WTC11 (cell line): ENCODE measurements at regions not wholly inside any gene's neighbourhood (a gene's known extent, or its start where the extent isn't known, plus 50 kb on each side); places are given as distances from the start of the nearest gene placed in this dataset.

Experiments used
- ATAC-seq: fragments of 200-7000 bp; cut with Tn5 transposase; 2 replicates; pipeline ENCODE4 v1.10.0; 2021; ENCODE audit warnings: mild to moderate bottlenecking, moderate library complexity
- CTCF ChIA-PET: fragments of 300-600 bp; sonication (Branson Sonifier 250); formaldehyde crosslinking; loops from one replicate; lab custom pipeline; 2021; ENCODE audit warnings: antibody characterized with exemption; lab: Charles Lee
- POLR2A ChIA-PET: fragments of 350-600 bp; sonication (Branson Sonifier 250); formaldehyde crosslinking; loops from one replicate; lab custom pipeline; 2021; ENCODE audit warnings: antibody characterized with exemption; lab: Charles Lee
- DNase-seq: peaks from one replicate; pipeline ENCODE4 v3.0.0; 2021; ENCODE audit warnings: low spot score
- H3K27ac Mint-ChIP-seq: 2 replicates; pipeline ENCODE4 v1.8.0; 2021; ENCODE audit warnings: mixed read lengths
- H3K27me3 Mint-ChIP-seq: 2 replicates; pipeline ENCODE4 v1.8.0; 2021; ENCODE audit warnings: low read depth, mild to moderate bottlenecking, moderate library complexity, mixed read lengths
- H3K36me3 Mint-ChIP-seq: 2 replicates; pipeline ENCODE4 v1.8.0; 2021; ENCODE audit warnings: mixed read lengths
- H3K4me1 Mint-ChIP-seq: 2 replicates; pipeline ENCODE4 v1.8.0; 2022; ENCODE audit warnings: mixed read lengths
- H3K4me3 Mint-ChIP-seq: 2 replicates; pipeline ENCODE4 v1.8.0; 2021; ENCODE audit warnings: mild to moderate bottlenecking, moderate library complexity, mixed read lengths
- H3K9me3 Mint-ChIP-seq: 2 replicates; pipeline ENCODE4 v1.8.0; 2021; ENCODE audit warnings: mixed read lengths
- ATF2 ChIP-seq: sonication (generic); formaldehyde crosslinking; IDR thresholded peaks from 2 replicates; pipeline ENCODE4 v1.8.1; 2022; ENCODE audit warnings: low read depth, missing genetic modification reagents, borderline replicate concordance
- CREB1 ChIP-seq: sonication (generic); formaldehyde crosslinking; IDR thresholded peaks from 2 replicates; pipeline ENCODE4 v1.8.0; 2023; ENCODE audit warnings: mild to moderate bottlenecking, missing genetic modification reagents
- E2F1 ChIP-seq: sonication (generic); formaldehyde crosslinking; IDR thresholded peaks from 2 replicates; pipeline ENCODE4 v1.8.0; 2022; ENCODE audit warnings: mild to moderate bottlenecking, missing genetic modification reagents
- E2F4 ChIP-seq: sonication (generic); formaldehyde crosslinking; IDR thresholded peaks from 2 replicates; pipeline ENCODE4 v1.8.1; 2022; ENCODE audit warnings: low read depth, mild to moderate bottlenecking, moderate library complexity, missing genetic modification reagents, borderline replicate concordance
- ERG ChIP-seq: fragments of 250-450 bp; sonication (Bioruptor Pico); IDR thresholded peaks from 2 replicates; pipeline ENCODE4 v1.8.0; 2021; ENCODE audit warnings: mild to moderate bottlenecking
- FOXJ3 ChIP-seq: sonication (generic); formaldehyde crosslinking; IDR thresholded peaks from 2 replicates; pipeline ENCODE4 v1.9.0; 2021; ENCODE audit warnings: missing genetic modification reagents, mild to moderate bottlenecking, borderline replicate concordance
- FOXK1 ChIP-seq: sonication (generic); formaldehyde crosslinking; IDR thresholded peaks from 2 replicates; pipeline ENCODE4 v1.8.0; 2022; ENCODE audit warnings: mild to moderate bottlenecking, moderate library complexity, missing genetic modification reagents
- GTF2I ChIP-seq: fragments of 250-450 bp; sonication (Bioruptor Pico); conservative IDR thresholded peaks from 2 replicates; pipeline ENCODE4 v1.4.0; 2021; ENCODE audit warnings: mild to moderate bottlenecking
- JUN ChIP-seq: sonication (generic); formaldehyde crosslinking; IDR thresholded peaks from 2 replicates; pipeline ENCODE4 v1.8.0; 2023; ENCODE audit warnings: mild to moderate bottlenecking, missing genetic modification reagents
- MYBL2 ChIP-seq: sonication (generic); formaldehyde crosslinking; IDR thresholded peaks from 2 replicates; pipeline ENCODE4 v1.8.1; 2023; ENCODE audit warnings: mild to moderate bottlenecking, moderate library complexity, missing genetic modification reagents
- RELA ChIP-seq: sonication (generic); formaldehyde crosslinking; IDR thresholded peaks from 2 replicates; pipeline ENCODE4 v1.8.1; 2022; ENCODE audit warnings: missing genetic modification reagents, mild to moderate bottlenecking, borderline replicate concordance
- TCF7 ChIP-seq: sonication (generic); formaldehyde crosslinking; IDR thresholded peaks from 2 replicates; pipeline ENCODE4 v1.8.0; 2022; ENCODE audit warnings: mild to moderate bottlenecking, low read depth, missing genetic modification reagents, moderate library complexity
- ZBTB21 ChIP-seq: sonication (generic); formaldehyde crosslinking; IDR thresholded peaks from 2 replicates; pipeline ENCODE4 v1.8.1; 2023; ENCODE audit warnings: mild to moderate bottlenecking, missing genetic modification reagents, borderline replicate concordance
- ZBTB43 ChIP-seq: sonication (generic); formaldehyde crosslinking; IDR thresholded peaks from 2 replicates; pipeline ENCODE4 v1.8.1; 2023; ENCODE audit warnings: mild to moderate bottlenecking, missing genetic modification reagents
- ZNF423 ChIP-seq: fragments of 250-450 bp; sonication (Bioruptor Pico); IDR thresholded peaks from 2 replicates; pipeline ENCODE4 v2.1.2; 2022; ENCODE audit warnings: mild to moderate bottlenecking, moderate library complexity
- ZNF512 ChIP-seq: sonication (generic); formaldehyde crosslinking; IDR thresholded peaks from 2 replicates; pipeline ENCODE4 v1.8.1; 2022; ENCODE audit warnings: missing genetic modification reagents, borderline replicate concordance
- ZSCAN18 ChIP-seq: fragments of 250-450 bp; sonication (Bioruptor Pico); IDR thresholded peaks from 2 replicates; pipeline ENCODE4 v2.1.2; 2022; ENCODE audit warnings: mild to moderate bottlenecking, moderate library complexity

GRCh38 chr13:34654203-34654602 lies 287.9 kb upstream of the NBEA start:
- TF ChIP-seq ZNF423 (CRISPR knock-in tag) (no peak), GTF2I (CRISPR knock-in tag) (no peak), E2F1 (no peak), JUN (no peak), ZSCAN18 (CRISPR knock-in tag) (no peak)
- no peaks in the 10 kb centered on the region for H3K4me1 Mint-ChIP-seq
- DNase-seq (no peak), ATAC-seq (no peak; the same call in 1 of the 2 replicates)
- H3K9me3 Mint-ChIP-seq = peaks cover 27% of the 10 kb centered on the region
- H3K27me3 Mint-ChIP-seq = no peaks in the 10 kb centered on the region
- H3K36me3 Mint-ChIP-seq = peaks cover 29% of the 10 kb centered on the region
- no peak overlapping the region for H3K4me3 Mint-ChIP-seq
- ChIA-PET POLR2A (no interaction called here), CTCF (no interaction called here)
- no peak overlapping the region for H3K27ac Mint-ChIP-seq

GRCh38 chr13:34654647-34655046 lies 287.4 kb upstream of the NBEA start:
- DNase-seq = no peak
- TF ChIP-seq TCF7 (no peak), ZNF512 (CRISPR knock-in tag) (no peak), ZNF423 (CRISPR knock-in tag) (no peak), FOXK1 (CRISPR knock-in tag) (no peak), FOXJ3 (CRISPR knock-in tag) (no peak), MYBL2 (no peak), CREB1 (CRISPR knock-in tag) (no peak), ATF2 (CRISPR knock-in tag) (no peak), RELA (CRISPR knock-in tag) (no peak)
- peaks cover 27% of the 10 kb centered on the region for H3K9me3 Mint-ChIP-seq
- ChIA-PET POLR2A (no interaction called here), CTCF (no interaction called here)
- no peak for ATAC-seq
- no peaks in the 10 kb centered on the region for H3K27me3 Mint-ChIP-seq
- no peaks in the 10 kb centered on the region for H3K4me1 Mint-ChIP-seq
- H3K36me3 Mint-ChIP-seq = peaks cover 29% of the 10 kb centered on the region
- no peak overlapping the region for H3K4me3 Mint-ChIP-seq
- no peak overlapping the region for H3K27ac Mint-ChIP-seq

GRCh38 chr13:34655554-34655953 lies 286.5 kb upstream of the NBEA start:
- H3K4me3 Mint-ChIP-seq = no peak overlapping the region
- no peaks in the 10 kb centered on the region for H3K27me3 Mint-ChIP-seq
- ChIA-PET POLR2A (no interaction called here), CTCF (no interaction called here)
- ATAC-seq (no peak), DNase-seq (no peak)
- no peak overlapping the region for H3K27ac Mint-ChIP-seq
- no peaks in the 10 kb centered on the region for H3K4me1 Mint-ChIP-seq
- H3K9me3 Mint-ChIP-seq = peaks cover 26% of the 10 kb centered on the region
- TF ChIP-seq ZBTB21 (CRISPR knock-in tag) (no peak), ZNF512 (CRISPR knock-in tag) (no peak), ZBTB43 (CRISPR knock-in tag) (no peak), ERG (no peak), ATF2 (CRISPR knock-in tag) (no peak), TCF7 (no peak), E2F4 (CRISPR knock-in tag) (no peak)
- peaks cover 29% of the 10 kb centered on the region for H3K36me3 Mint-ChIP-seq
